T-helper 1 cell (primary cell): ENCODE measurements at regions not wholly inside any gene's neighbourhood (a gene's known extent, or its start where the extent isn't known, plus 50 kb on each side); places are given as distances from the start of the nearest gene placed in this dataset.
"Not testable (repeated sequence)": the region's sequence is repeated elsewhere in the genome, so short reads cannot be mapped to it uniquely, and the experiment has no call there.

Source experiments
- DNase-seq, 5 donors: peaks; one replicate each; pipeline ENCODE4 v3.0.0-alpha.2; 2012 to 2020

GRCh38 chr13:110044551-110045111 lies 258.2 kb upstream of the IRS2 start:
- DNase-seq: no peak

- DNase-seq: no peak
These were observed 256.0 kb upstream of the IRS2 start for GRCh38 chr13:110042253-110042950.

- DNase-seq: not testable (repeated sequence)
These were observed 255.3 kb upstream of the IRS2 start for GRCh38 chr13:110041638-110042037.

- no peak for DNase-seq
These were observed 251.7 kb upstream of the IRS2 start for GRCh38 chr13:110037925-110038573.

DNA sequence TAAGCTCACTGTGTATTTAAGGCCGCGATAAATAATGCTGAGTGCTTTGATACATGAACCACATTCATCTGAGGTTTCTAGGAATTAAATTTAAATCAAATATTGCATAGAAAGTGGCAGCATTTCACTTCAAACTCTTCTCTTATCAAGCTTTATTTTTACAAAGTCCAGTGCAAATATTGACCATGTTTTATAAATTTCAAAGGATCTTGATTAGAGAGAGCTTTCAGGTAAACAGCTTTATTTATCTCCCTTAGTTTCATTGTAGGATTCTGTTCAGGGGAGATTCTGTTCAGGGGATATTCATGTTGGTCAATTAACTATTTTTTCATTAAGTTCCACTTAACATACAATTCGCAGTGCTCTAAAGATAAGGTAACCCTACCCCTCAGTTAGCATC lies 249.7 kb upstream of the IRS2 start:
- DNase-seq: no peak

DNA sequence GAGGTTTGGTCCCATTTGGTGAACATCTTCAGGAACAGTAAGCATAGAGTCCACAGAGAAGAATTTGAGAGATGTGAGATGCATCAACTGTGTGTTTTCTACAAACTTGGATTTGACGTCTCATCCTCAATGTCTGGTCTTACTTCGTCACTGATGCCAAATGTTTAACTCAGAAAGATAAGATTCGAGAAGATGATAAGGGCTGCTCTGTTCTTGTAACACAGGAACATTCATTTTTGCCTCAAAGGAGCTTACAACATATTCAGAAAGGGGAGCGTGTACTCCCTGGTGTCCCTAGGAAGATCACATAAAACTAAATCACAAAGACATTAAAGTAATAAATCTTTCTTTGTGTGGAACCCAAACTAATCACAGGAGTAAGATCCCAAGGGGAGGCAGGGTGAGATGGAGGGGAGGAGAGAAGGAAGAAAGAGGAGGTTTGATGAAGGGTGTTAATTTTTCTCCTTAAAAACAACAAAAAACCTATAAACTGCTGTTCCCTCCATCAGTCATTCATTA lies 247.7 kb upstream of the IRS2 start:
- no peak for DNase-seq

DNA sequence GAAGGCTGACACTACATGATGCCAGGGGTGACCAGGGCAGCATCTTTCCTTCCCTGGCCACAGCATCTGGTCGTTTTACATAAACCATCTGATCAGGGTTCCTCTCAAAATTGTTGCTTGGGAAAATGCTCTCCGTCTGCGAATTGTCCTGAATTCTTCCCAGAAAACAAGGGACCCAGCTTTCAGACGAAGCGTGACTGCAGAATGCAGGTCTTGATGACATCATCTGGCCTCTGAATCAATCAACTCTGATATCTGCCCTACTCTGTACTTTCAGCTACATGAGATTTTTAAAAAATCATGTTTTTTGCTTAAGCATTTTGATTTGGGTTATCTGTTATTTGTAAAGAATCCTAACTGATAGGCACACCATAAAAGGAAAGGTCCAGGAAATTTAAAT lies 246.6 kb upstream of the IRS2 start:
- no peak for DNase-seq

DNA sequence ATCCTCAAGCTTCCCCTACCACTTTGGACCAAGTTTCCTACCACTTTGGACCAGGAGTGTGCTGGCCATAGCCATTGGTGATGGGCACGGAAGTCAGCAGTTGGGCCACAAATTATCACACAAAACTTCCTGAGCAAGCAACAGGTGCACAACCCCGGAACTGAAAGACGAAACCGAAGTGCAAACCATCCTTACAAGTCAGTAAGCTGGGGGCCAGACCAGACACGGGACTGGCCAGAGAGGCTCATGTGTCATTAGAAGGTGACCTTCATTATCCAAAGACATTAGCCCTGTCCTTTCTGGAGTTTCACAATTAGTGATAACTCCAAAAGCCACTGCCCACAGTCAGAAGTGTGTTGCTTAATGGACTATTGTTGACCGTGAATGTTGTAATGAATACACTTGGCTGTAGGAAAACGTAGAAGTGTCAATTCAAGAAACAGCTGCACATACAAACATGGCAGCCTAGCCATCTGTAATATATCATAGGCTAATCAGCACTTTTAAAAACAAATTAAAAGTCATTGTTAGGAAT lies 244.1 kb upstream of the IRS2 start:
- DNase-seq: no peak

GRCh38 chr13:110028838-110029621 lies 242.6 kb upstream of the IRS2 start:
- no peak for DNase-seq

DNA sequence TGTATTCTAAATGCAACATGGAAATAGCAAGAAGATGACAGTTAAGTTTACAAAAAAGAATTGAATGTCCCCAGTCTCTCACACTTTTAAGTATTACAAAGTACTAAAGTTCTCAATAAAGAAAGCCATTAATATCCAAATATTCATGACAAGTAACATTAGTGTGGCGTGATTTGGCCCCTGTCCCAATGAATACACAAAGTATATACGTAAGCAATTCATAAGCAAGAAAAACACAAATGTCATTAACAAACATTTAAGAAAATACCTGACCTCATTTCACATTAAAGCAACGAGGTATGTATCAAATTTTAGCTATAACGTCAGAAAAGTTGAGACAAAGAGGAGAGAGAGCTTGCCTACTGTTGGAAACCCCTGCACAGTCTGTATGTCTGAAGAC lies 241.9 kb upstream of the IRS2 start:
- no peak for DNase-seq

- no peak for DNase-seq
These were observed 241.3 kb upstream of the IRS2 start for GRCh38 chr13:110027470-110028240.

DNA sequence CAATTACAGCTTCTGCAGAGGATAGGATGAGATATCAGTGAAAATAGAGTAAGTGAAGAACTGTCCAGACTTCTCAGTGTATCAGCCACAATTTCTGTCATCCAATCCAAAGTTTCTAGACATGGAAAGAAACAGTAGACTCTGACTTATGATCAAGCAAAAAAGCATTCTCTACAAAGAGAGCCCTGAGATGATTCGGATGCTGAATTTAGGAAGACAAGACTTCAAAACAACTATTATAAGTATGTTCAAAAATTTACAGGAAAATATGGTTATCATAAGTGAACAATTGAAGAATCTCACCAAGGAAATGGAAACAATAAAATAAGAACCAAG lies 238.2 kb upstream of the IRS2 start:
- no peak for DNase-seq

- DNase-seq: no peak
These were observed 237.6 kb upstream of the IRS2 start for GRCh38 chr13:110023729-110024644.

- no peak for DNase-seq
These were observed 231.6 kb upstream of the IRS2 start for GRCh38 chr13:110018009-110018408.

- no peak for DNase-seq
These were observed 231.0 kb upstream of the IRS2 start for GRCh38 chr13:110017379-110017778.

GRCh38 chr13:110015253-110015652 lies 228.9 kb upstream of the IRS2 start:
- DNase-seq: no peak

DNA sequence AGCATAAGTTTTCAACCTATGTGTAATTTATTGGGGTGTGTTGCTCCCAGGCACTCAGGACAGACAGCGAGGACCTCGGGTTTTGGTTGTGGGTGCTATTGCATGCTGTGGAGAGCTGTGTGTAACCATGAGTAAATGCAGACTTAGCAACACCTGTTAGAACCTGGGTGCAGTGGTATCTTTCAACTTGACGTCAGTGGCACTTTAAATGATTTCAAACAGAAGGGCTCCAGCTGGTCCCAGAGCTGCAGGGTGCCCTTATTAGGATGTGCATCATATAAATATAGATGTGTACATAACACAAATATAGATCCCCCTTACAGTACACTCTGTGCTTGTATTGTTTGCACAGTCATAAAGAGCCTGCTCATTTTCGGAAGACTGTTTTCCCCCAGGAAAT lies 228.3 kb upstream of the IRS2 start:
- no peak for DNase-seq

- DNase-seq: no peak
These were observed 225.8 kb upstream of the IRS2 start for GRCh38 chr13:110012102-110012739.

- no peak for DNase-seq
These were observed 224.2 kb upstream of the IRS2 start for GRCh38 chr13:110010404-110011138.

GRCh38 chr13:110008816-110009215 lies 222.4 kb upstream of the IRS2 start:
- no peak for DNase-seq
